SH-SY5Y (cell line): ENCODE measurements at regions not wholly inside any gene's neighbourhood (a gene's known extent, or its start where the extent isn't known, plus 50 kb on each side); places are given as distances from the start of the nearest gene placed in this dataset.

Experiments used
- GATA2 ChIP-seq: IDR thresholded peaks from 2 replicates; pipeline ENCODE4 v1.6.1; 2011; ENCODE audit warnings: mild to moderate bottlenecking, low read depth, low read length
- GATA3 ChIP-seq: IDR thresholded peaks from 2 replicates; pipeline ENCODE4 v1.6.1; 2011; ENCODE audit warnings: low read depth, mild to moderate bottlenecking, low read length, moderate library complexity

- TF ChIP-seq GATA2 (no peak), GATA3 (no peak)
Measured at GRCh38 chr11:80441821-80442220, 1001.0 kb upstream of the TENM4 start.
